ENCODE measurements at regions not wholly inside any gene's neighbourhood (a gene's known extent, or its start where the extent isn't known, plus 50 kb on each side); places are given as distances from the start of the nearest gene placed in this dataset.

DNA sequence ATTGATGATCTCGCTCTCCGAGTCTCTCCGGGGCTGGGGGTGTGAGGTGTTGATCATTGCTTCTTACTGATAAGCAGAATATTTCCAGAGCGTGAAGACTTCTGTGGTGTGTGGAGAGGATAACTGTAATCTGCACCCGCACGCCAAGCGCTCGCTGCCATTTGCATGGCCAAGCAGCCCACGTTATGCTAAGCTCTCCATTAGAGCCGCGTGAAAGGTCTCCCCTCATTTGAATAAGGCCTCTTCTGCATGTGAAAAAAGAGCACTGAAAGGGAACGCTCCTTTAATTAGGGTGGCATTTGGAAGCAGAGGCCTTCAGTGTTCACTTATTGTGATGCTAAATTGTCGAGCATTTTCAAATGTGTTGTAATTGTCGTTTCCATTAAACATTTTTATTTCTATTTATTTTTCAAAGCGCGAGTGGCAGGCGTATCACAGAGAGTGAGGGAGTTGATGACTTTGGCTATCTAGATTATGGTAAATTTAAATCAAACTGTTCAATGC lies 163.6 kb upstream of the IRX2 start:
- no peak for TF ChIP-seq CTCF (conservative IDR thresholded peaks at IDR 0.05; ENCODE audit: low read depth, low read length)
- H3K4me3 ChIP-seq (ENCODE audit: low read depth, low read length) = no peak overlapping the region
- no peak for DNase-seq (ENCODE audit: low read depth)

- DNase-seq (ENCODE audit: low read depth) = no peak
- no peak for TF ChIP-seq CTCF (conservative IDR thresholded peaks at IDR 0.05; ENCODE audit: low read depth, low read length)
- no peak overlapping the region for H3K4me3 ChIP-seq (ENCODE audit: low read depth, low read length)
These were observed 162.7 kb upstream of the IRX2 start for GRCh38 chr5:2914022-2914661.

DNA sequence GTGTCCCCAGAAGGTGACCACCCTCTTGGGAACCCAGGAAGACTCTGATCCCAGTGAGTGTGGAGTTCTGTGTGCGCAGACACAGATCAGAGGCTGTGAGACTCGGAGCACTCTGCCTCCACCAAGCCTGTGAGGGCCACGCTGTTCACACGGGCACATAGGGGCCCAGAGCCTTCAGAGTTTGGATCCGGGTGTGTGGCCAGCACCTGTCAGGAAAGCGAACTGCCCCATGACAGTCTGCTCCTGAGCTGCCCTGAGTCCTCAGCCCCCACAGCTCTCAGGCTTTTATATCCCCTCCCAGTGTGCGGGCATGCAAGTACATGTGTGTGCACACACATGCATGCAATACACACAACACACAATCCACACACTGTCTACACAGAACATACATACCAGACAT lies 161.8 kb upstream of the IRX2 start:
- no peak for DNase-seq (ENCODE audit: low read depth)
- no peak overlapping the region for H3K4me3 ChIP-seq (ENCODE audit: low read depth, low read length)
- no peak for TF ChIP-seq CTCF (conservative IDR thresholded peaks at IDR 0.05; ENCODE audit: low read depth, low read length)

DNA sequence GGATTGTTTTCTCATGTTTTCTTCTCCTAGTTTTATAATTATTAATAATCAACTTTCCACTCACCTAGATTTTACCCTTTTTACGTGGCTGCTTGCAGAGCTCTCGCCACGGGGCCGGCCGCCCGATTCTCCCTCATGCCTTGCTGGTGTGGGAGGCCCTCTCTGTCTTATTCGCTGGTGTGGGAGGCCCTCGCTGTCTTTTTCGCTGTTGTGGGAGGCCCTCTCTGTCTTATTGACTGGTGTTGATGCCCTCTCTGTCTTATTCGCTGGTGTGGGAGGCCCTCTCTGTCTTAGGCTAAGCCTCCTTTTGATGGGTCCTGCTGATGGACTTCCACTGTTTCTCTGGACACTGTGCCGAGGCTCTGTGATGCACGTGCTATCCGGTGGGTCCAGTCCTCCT lies 161.3 kb upstream of the IRX2 start:
- DNase-seq (ENCODE audit: low read depth) = no peak
- no peak overlapping the region for H3K4me3 ChIP-seq (ENCODE audit: low read depth, low read length)
- TF ChIP-seq CTCF (conservative IDR thresholded peaks at IDR 0.05; ENCODE audit: low read depth, low read length) = no peak

DNA sequence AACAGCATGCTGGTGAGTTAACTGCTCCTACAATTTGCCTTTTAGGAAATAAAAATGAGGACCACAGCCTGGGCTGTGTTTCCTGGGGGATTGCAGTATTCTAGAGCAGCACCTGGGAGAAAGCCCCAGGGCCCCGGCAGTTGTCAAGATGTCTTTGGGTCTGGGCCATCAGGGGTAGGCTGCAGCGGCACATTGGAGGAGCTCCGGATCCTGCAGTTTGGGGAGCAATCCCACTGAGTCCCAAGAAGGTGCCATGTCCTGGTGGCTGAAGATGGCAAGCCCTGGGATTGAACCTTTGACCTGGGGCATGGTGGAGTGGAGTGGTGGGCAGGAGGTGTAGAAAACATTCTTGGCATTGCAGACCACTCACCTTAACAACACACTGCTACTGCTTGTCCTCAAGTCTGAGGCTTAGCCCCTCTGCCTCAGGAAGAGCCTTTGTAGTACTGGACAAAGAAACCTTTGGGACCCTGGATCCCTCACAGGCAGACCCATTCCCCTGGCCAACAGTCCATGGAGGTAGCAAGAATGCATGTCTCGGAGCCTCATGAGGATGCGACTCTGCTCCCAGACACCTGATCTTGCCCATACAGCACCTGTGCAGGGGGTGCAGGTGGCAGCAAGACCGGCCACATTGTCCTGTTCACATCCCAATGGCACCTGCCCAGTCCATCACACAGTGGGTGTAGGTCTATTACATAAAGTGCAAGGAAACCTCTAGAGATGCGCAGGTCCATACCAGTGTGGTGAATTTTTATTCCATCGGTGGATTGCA lies 159.1 kb upstream of the IRX2 start:
- H3K4me3 ChIP-seq (ENCODE audit: low read depth, low read length) = no peak overlapping the region
- no peak for TF ChIP-seq CTCF (conservative IDR thresholded peaks at IDR 0.05; ENCODE audit: low read depth, low read length)
- DNase-seq (ENCODE audit: low read depth) = no peak

- TF ChIP-seq CTCF (conservative IDR thresholded peaks at IDR 0.05; ENCODE audit: low read depth, low read length) = no peak
- no peak for DNase-seq (ENCODE audit: low read depth)
- no peak overlapping the region for H3K4me3 ChIP-seq (ENCODE audit: low read depth, low read length)
These were observed 157.6 kb upstream of the IRX2 start for GRCh38 chr5:2909035-2909434.
